GM12878 (cell line): ENCODE measurements at regions not wholly inside any gene's neighbourhood (a gene's known extent, or its start where the extent isn't known, plus 50 kb on each side); places are given as distances from the start of the nearest gene placed in this dataset.

ENCODE experiments used
- ATAC-seq: fragments of 200-7000 bp; cut with Tn5 transposase; 3 replicates; pipeline ENCODE4 v1.9.1; 2020; ENCODE audit warnings: mild to moderate bottlenecking, moderate library complexity
- BruUV-seq: library from RNA; stranded (reverse); fragments of 400-500 nt; replicated peaks from 2 replicates; lab custom pipeline; 2021; lab: Mats Ljungman, UMichigan
- CTCF ChIA-PET: fragments of 300-600 bp; sonication (Branson Sonifier 250); formaldehyde crosslinking; extraction: SDS; loops from one replicate; lab custom pipeline; 2021; ENCODE audit warnings: inconsistent platforms; lab: Yijun Ruan, JAX
- POLR2A ChIA-PET: fragments of 350-600 bp; formaldehyde crosslinking; extraction: SDS; loops from one replicate; lab custom pipeline; 2021; ENCODE audit warnings: inconsistent platforms; lab: Charles Lee
- RAD21 ChIA-PET: fragments of 300-600 bp; sonication (Branson Sonifier 250); formaldehyde crosslinking; loops from one replicate; lab custom pipeline; 2023; ENCODE audit warnings: antibody characterized with exemption; ENCODE audit not compliant: unreplicated experiment; lab: Charles Lee
- SMC1A ChIA-PET: fragments of 300-600 bp; sonication (Branson Sonifier 250); formaldehyde crosslinking; loops from one replicate; lab custom pipeline; 2023; ENCODE audit not compliant: unreplicated experiment, uncharacterized antibody; lab: Charles Lee
- DNase-seq: peaks from one replicate; pipeline ENCODE4 v3.0.0-alpha.2; 2011; ENCODE audit warnings: low read depth, low spot score
- FAIRE-seq: peaks from 3 replicates; lab custom pipeline; 2011; peaks lifted over from hg19 to GRCh38; lab: Jason Lieb, UNC
- H2AFZ ChIP-seq: 2 replicates; pipeline ENCODE4 v1.6.0; 2011; ENCODE audit warnings: low read depth, low read length, control low read depth; ENCODE audit not compliant: control insufficient read depth
- H3K27ac ChIP-seq: 2 replicates; pipeline ENCODE4 v1.5.1; 2011; ENCODE audit warnings: control low read depth; ENCODE audit not compliant: control insufficient read depth, insufficient read depth
- H3K27me3 ChIP-seq, 2 experiments: replicated peaks in 1 of 2; 2 replicates each; pipeline versions ENCODE4 v1.6.0 to v1.6.1; 2011; ENCODE audit warnings: low read length in 1 of 2; ENCODE audit not compliant: control insufficient read depth in 2 of 2, insufficient read depth in 2 of 2
- H3K36me3 ChIP-seq, 2 experiments: 2 replicates each; pipeline ENCODE4 v1.5.1; 2011; ENCODE audit warnings: low read length in 1 of 2; ENCODE audit not compliant: control insufficient read depth in 2 of 2, insufficient read depth in 2 of 2
- H3K4me1 ChIP-seq: 2 replicates; pipeline ENCODE4 v1.6.1; 2011; ENCODE audit warnings: mild to moderate bottlenecking, low read length, moderate library complexity, mixed read lengths; ENCODE audit not compliant: control insufficient read depth, insufficient read depth
- H3K4me2 ChIP-seq: 2 replicates; pipeline ENCODE4 v1.6.0; 2011; ENCODE audit warnings: control low read depth; ENCODE audit not compliant: control insufficient read depth, insufficient read depth
- H3K4me3 ChIP-seq: fragments of 200-600 bp; sonication (generic); 2 replicates; pipeline ENCODE4 v1.5.1; 2016
- H3K79me2 ChIP-seq: 2 replicates; pipeline ENCODE4 v1.6.0; 2011; ENCODE audit warnings: low read length; ENCODE audit not compliant: control insufficient read depth, insufficient read depth
- H3K9ac ChIP-seq: 2 replicates; pipeline ENCODE4 v1.8.0; 2011; ENCODE audit warnings: low read length, control low read depth, mixed read lengths; ENCODE audit not compliant: control insufficient read depth, insufficient read depth
- H3K9me3 ChIP-seq: replicated peaks from 3 replicates; pipeline ENCODE4 v1.5.1; 2011; ENCODE audit warnings: mild to moderate bottlenecking, low read length; ENCODE audit not compliant: control insufficient read depth, insufficient read depth
- H4K20me1 ChIP-seq: 2 replicates; pipeline ENCODE4 v1.6.0; 2011; ENCODE audit not compliant: control insufficient read depth, insufficient read depth
- DPF2 ChIP-seq: fragments of 450-650 bp; IDR thresholded peaks from 2 replicates; pipeline ENCODE4 v1.6.1; 2017; ENCODE audit warnings: mild to moderate bottlenecking
- EZH2 ChIP-seq: IDR thresholded peaks from 2 replicates; pipeline ENCODE4 v1.6.1; 2012; ENCODE audit warnings: low read depth, mild to moderate bottlenecking, control low read depth, inconsistent platforms, low read length, borderline replicate concordance; ENCODE audit not compliant: control insufficient read depth
- HDAC6 ChIP-seq: fragments of 200-600 bp; sonication (generic); IDR thresholded peaks from one replicate; pipeline ENCODE4 v1.8.0; 2017; ENCODE audit warnings: antibody characterized with exemption; ENCODE audit not compliant: unreplicated experiment
- IKZF1 ChIP-seq: fragments of 450-650 bp; conservative IDR thresholded peaks from 2 replicates; pipeline ENCODE4 v1.6.1; 2017; ENCODE audit warnings: antibody characterized with exemption, mild to moderate bottlenecking
- JUND ChIP-seq: IDR thresholded peaks from 2 replicates; pipeline ENCODE4 v1.6.1; 2012; ENCODE audit warnings: low read depth, mild to moderate bottlenecking, low read length, improper control_type of control experiment, moderate library complexity
- MEF2B ChIP-seq: fragments of 450-650 bp; IDR thresholded peaks from 2 replicates; pipeline ENCODE4 v1.6.1; 2018; ENCODE audit warnings: mild to moderate bottlenecking, moderate library complexity; ENCODE audit not compliant: partially characterized antibody, poor library complexity, severe bottlenecking
- WGBS: methylation state at CpG from one replicate; pipeline ENCODE4 v1.1.6; 2016; ENCODE audit warnings: low lambda C conversion rate; ENCODE audit not compliant: insufficient replicate concordance, insufficient coverage; ENCODE audit errors: missing lambda C conversion rate; 5-methylcytosine and 5-hydroxymethylcytosine counted together
- in situ Hi-C: fragments of 300-500 bp; cut with MboI; formaldehyde crosslinking; loops from 9 replicates; pipeline ENCODE4 v1.14.3; 2018; ENCODE audit warnings: mixed read lengths
- intact Hi-C: fragments of 100-400 bp; cut with micrococcal nuclease; formaldehyde crosslinking; loops from one replicate; pipeline ENCODE4 v1.14.2; 2022; ENCODE audit not compliant: unreplicated experiment
- TF ChIP-seq, protein P1 (sequence below): fragments of 450-650 bp; IDR thresholded peaks from 2 replicates; pipeline ENCODE4 v1.6.1; 2018; ENCODE audit warnings: borderline replicate concordance, mild to moderate bottlenecking; ENCODE audit not compliant: partially characterized antibody
- TF ChIP-seq, protein P2 (sequence below): fragments of 150-350 bp; IDR thresholded peaks from 2 replicates; pipeline ENCODE4 v1.6.1; 2014; ENCODE audit warnings: mild to moderate bottlenecking, low read depth, low read length

DNA sequence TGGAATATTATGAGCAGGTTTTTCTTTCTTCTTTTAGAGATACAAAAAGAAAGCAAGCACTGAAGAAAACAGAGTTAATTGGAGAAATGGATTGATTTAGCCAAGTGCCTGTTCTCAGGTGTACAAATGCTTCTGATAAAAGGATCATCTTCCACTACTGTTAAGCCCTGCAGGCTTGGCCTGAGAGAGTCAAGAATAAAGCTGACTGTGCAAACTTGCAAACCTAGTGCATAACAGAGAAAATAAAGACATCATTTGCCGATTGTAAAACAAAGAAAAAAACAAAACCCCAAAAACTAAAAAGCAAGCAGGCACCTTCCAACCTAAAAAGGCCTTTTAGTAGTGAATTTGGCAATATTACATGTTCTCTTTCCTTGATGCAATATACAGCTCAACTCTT lies 78.0 kb upstream of the CCDC80 start:
- H3K9me3 ChIP-seq, result no peaks in the 10 kb centered on the region
- H3K79me2 ChIP-seq, result no peaks in the 10 kb centered on the region
- H2AFZ ChIP-seq, result no peak overlapping the region
- in situ Hi-C loops (no loop called here), intact Hi-C loops (no loop called here)
- no peak overlapping the region for H3K4me3 ChIP-seq
- no peak for ATAC-seq
- TF ChIP-seq JUND, result no peak
- no peak for TF ChIP-seq MEF2B
- TF ChIP-seq, protein P1, sequence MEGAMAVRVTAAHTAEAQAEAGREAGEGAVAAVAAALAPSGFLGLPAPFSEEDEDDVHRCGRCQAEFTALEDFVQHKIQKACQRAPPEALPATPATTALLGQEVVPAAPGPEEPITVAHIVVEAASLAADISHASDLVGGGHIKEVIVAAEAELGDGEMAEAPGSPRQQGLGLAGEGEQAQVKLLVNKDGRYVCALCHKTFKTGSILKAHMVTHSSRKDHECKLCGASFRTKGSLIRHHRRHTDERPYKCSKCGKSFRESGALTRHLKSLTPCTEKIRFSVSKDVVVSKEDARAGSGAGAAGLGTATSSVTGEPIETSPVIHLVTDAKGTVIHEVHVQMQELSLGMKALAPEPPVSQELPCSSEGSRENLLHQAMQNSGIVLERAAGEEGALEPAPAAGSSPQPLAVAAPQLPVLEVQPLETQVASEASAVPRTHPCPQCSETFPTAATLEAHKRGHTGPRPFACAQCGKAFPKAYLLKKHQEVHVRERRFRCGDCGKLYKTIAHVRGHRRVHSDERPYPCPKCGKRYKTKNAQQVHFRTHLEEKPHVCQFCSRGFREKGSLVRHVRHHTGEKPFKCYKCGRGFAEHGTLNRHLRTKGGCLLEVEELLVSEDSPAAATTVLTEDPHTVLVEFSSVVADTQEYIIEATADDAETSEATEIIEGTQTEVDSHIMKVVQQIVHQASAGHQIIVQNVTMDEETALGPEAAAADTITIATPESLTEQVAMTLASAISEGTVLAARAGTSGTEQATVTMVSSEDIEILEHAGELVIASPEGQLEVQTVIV, result no peak
- 71% methylated on average over 1 of the region's 1 CpG for WGBS
- H3K9ac ChIP-seq, result no peak overlapping the region
- ChIA-PET POLR2A (no interaction called here), CTCF (no interaction called here), RAD21 (no interaction called here), SMC1A (interaction anchor here (0.6 to 1.1 kb wide), 3 partner anchors 18 to 600 kb away, joined by 3 read pairs; no protein-coding TSS in a partner anchor)
- peaks cover 0 to 1% of the 10 kb centered on the region in 2 experiments; a peak in 2 of 4 replicates for H3K27me3 ChIP-seq
- no peaks in the 10 kb centered on the region for H3K36me3 ChIP-seq
- H3K4me1 ChIP-seq, result no peaks in the 10 kb centered on the region
- BruUV-seq, result no TSS peak
- no peak for DNase-seq
- no peak for FAIRE-seq
- no peaks in the 10 kb centered on the region for H4K20me1 ChIP-seq
- no peak overlapping the region for H3K27ac ChIP-seq
- H3K4me2 ChIP-seq, result no peak overlapping the region

DNA sequence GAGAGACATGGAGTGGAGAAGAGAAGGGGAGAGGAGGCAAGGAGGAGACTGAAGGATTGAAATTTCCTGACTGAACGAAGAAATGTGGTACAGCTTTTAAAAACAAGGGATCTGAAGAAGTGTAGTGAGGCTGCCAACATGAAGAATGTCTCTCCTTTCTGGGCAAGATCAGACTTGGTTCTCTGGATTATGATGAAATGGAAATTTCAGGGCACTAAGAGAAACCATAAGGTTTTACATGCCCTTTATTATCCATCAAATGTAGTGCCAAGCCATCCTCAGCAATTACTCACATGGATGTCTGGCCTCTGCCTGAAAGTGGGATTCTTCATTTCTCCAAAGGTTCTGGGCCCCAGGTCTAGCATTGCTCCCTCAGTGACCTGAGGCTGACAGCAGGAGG lies 77.6 kb upstream of the CCDC80 start:
- intact Hi-C loops, result no loop called here
- Histone ChIP-seq H3K4me3 (no peak overlapping the region), H3K9me3 (no peaks in the 10 kb centered on the region), H3K79me2 (no peaks in the 10 kb centered on the region), H3K27me3 (peaks cover 0 to 1% of the 10 kb centered on the region in 2 experiments; a peak in 2 of 4 replicates), H3K9ac (no peak overlapping the region), H3K27ac (no peak overlapping the region), H3K36me3 (no peaks in the 10 kb centered on the region), H3K4me2 (no peak overlapping the region), H4K20me1 (no peaks in the 10 kb centered on the region), H3K4me1 (no peaks in the 10 kb centered on the region), H2AFZ (no peak overlapping the region)
- SMC1A ChIA-PET, result interaction anchor here (0.6 kb wide), 1 partner anchor 258 kb away, joined by 3 read pairs; no protein-coding TSS in a partner anchor
- in situ Hi-C loops, result no loop called here
- no TSS peak for BruUV-seq
- CTCF ChIA-PET, result no interaction called here
- FAIRE-seq (no peak), ATAC-seq (no peak), DNase-seq (no peak)
- TF ChIP-seq DPF2 (no peak), IKZF1 (no peak), EZH2 (no peak), HDAC6 (no peak)
- TF ChIP-seq, protein P2, sequence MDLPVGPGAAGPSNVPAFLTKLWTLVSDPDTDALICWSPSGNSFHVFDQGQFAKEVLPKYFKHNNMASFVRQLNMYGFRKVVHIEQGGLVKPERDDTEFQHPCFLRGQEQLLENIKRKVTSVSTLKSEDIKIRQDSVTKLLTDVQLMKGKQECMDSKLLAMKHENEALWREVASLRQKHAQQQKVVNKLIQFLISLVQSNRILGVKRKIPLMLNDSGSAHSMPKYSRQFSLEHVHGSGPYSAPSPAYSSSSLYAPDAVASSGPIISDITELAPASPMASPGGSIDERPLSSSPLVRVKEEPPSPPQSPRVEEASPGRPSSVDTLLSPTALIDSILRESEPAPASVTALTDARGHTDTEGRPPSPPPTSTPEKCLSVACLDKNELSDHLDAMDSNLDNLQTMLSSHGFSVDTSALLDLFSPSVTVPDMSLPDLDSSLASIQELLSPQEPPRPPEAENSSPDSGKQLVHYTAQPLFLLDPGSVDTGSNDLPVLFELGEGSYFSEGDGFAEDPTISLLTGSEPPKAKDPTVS, result no peak
- 0% methylated on average over 1 of the region's 1 CpG for WGBS
- RAD21 ChIA-PET, result no interaction called here
- POLR2A ChIA-PET, result no interaction called here
